ENCODE measurements at regions not wholly inside any gene's neighbourhood (a gene's known extent, or its start where the extent isn't known, plus 50 kb on each side); places are given as distances from the start of the nearest gene placed in this dataset.

GRCh38 chr17:49910094-49910857 lies 58.7 kb upstream of the DLX4 start:
- 3% methylated on average over 40 to 68 of the region's 69 CpGs for WGBS, 2 experiments (ENCODE audit: insufficient coverage in 2 of 2)
- peak overlapping the region; percentile 30 for H3K4me3 ChIP-seq (ENCODE audit: extremely low read depth, insufficient read depth, low read length, poor library complexity, severe bottlenecking)

GRCh38 chr17:49910858-49911204 lies 58.2 kb upstream of the DLX4 start:
- no peak overlapping the region for H3K27ac ChIP-seq (ENCODE audit: low read depth, low read length, severe bottlenecking)
- H3K9me3 ChIP-seq (ENCODE audit: control insufficient read depth, low read length) = no peaks in the 10 kb centered on the region
- no peaks in the 10 kb centered on the region for H3K36me3 ChIP-seq (ENCODE audit: control insufficient read depth, insufficient read depth, low read length)
- WGBS, 2 experiments (ENCODE audit: insufficient coverage in 2 of 2) = 75 to 76% methylated on average over 4 to 5 of the region's 7 CpGs
- peaks cover 5% of the 10 kb centered on the region for H3K4me1 ChIP-seq (ENCODE audit: control insufficient read depth, insufficient read depth, low read length, poor library complexity, severe bottlenecking)
- peak overlapping the region; percentile 30 for H3K4me3 ChIP-seq (ENCODE audit: extremely low read depth, insufficient read depth, low read length, poor library complexity, severe bottlenecking)

More at GRCh38 chr17:49910094-49910857, 58.7 kb upstream of the DLX4 start:
- H3K9me3 ChIP-seq (ENCODE audit: control insufficient read depth, low read length) = no peaks in the 10 kb centered on the region
- peaks cover 5% of the 10 kb centered on the region for H3K4me1 ChIP-seq (ENCODE audit: control insufficient read depth, insufficient read depth, low read length, poor library complexity, severe bottlenecking)
- no peaks in the 10 kb centered on the region for H3K36me3 ChIP-seq (ENCODE audit: control insufficient read depth, insufficient read depth, low read length)
- H3K27ac ChIP-seq (ENCODE audit: low read depth, low read length, severe bottlenecking) = no peak overlapping the region

- no peak overlapping the region for H3K4me3 ChIP-seq (ENCODE audit: extremely low read depth, insufficient read depth, low read length, poor library complexity, severe bottlenecking)
Observed at GRCh38 chr17:49911719-49912118, 57.3 kb upstream of the DLX4 start.

GRCh38 chr17:49913226-49914095 lies 55.5 kb upstream of the DLX4 start:
- H3K4me3 ChIP-seq (ENCODE audit: extremely low read depth, insufficient read depth, low read length, poor library complexity, severe bottlenecking) = no peak overlapping the region

More at GRCh38 chr17:49911719-49912118, 57.3 kb upstream of the DLX4 start:
- no peaks in the 10 kb centered on the region for H3K9me3 ChIP-seq (ENCODE audit: control insufficient read depth, low read length)
- H3K36me3 ChIP-seq (ENCODE audit: control insufficient read depth, insufficient read depth, low read length) = no peaks in the 10 kb centered on the region
- peaks cover 5% of the 10 kb centered on the region for H3K4me1 ChIP-seq (ENCODE audit: control insufficient read depth, insufficient read depth, low read length, poor library complexity, severe bottlenecking)
- WGBS, 2 experiments (ENCODE audit: insufficient coverage in 2 of 2) = no CpG with 5 or more reads among the region's 3 CpGs
- no peak overlapping the region for H3K27ac ChIP-seq (ENCODE audit: low read depth, low read length, severe bottlenecking)

GRCh38 chr17:49914096-49914490 lies 54.9 kb upstream of the DLX4 start:
- Histone ChIP-seq H3K4me1 (ENCODE audit: control insufficient read depth, insufficient read depth, low read length, poor library complexity, severe bottlenecking) (peaks cover 5% of the 10 kb centered on the region), H3K27ac (ENCODE audit: low read depth, low read length, severe bottlenecking) (no peak overlapping the region)
- WGBS, 2 experiments (ENCODE audit: insufficient coverage in 2 of 2) = 80 to 90% methylated on average over 1 to 2 of the region's 4 CpGs

More at GRCh38 chr17:49913226-49914095, 55.5 kb upstream of the DLX4 start:
- Histone ChIP-seq H3K27ac (ENCODE audit: low read depth, low read length, severe bottlenecking) (no peak overlapping the region), H3K4me1 (ENCODE audit: control insufficient read depth, insufficient read depth, low read length, poor library complexity, severe bottlenecking) (peaks cover 5% of the 10 kb centered on the region), H3K9me3 (ENCODE audit: control insufficient read depth, low read length) (no peaks in the 10 kb centered on the region), H3K36me3 (ENCODE audit: control insufficient read depth, insufficient read depth, low read length) (no peaks in the 10 kb centered on the region)
- 92 to 94% methylated on average over 9 to 10 of the region's 11 CpGs for WGBS, 2 experiments (ENCODE audit: insufficient coverage in 2 of 2)

GRCh38 chr17:49914664-49915063 lies 54.3 kb upstream of the DLX4 start:
- no peaks in the 10 kb centered on the region for H3K36me3 ChIP-seq (ENCODE audit: control insufficient read depth, insufficient read depth, low read length)
- WGBS, 2 experiments (ENCODE audit: insufficient coverage in 2 of 2) = 88 to 98% methylated on average over 3 to 4 of the region's 4 CpGs
- H3K4me3 ChIP-seq (ENCODE audit: extremely low read depth, insufficient read depth, low read length, poor library complexity, severe bottlenecking) = no peak overlapping the region
- H3K27ac ChIP-seq (ENCODE audit: low read depth, low read length, severe bottlenecking) = no peak overlapping the region
- peaks cover 5% of the 10 kb centered on the region for H3K4me1 ChIP-seq (ENCODE audit: control insufficient read depth, insufficient read depth, low read length, poor library complexity, severe bottlenecking)
- no peaks in the 10 kb centered on the region for H3K9me3 ChIP-seq (ENCODE audit: control insufficient read depth, low read length)

More at GRCh38 chr17:49914096-49914490, 54.9 kb upstream of the DLX4 start:
- no peaks in the 10 kb centered on the region for H3K9me3 ChIP-seq (ENCODE audit: control insufficient read depth, low read length)
- no peaks in the 10 kb centered on the region for H3K36me3 ChIP-seq (ENCODE audit: control insufficient read depth, insufficient read depth, low read length)
- H3K4me3 ChIP-seq (ENCODE audit: extremely low read depth, insufficient read depth, low read length, poor library complexity, severe bottlenecking) = no peak overlapping the region

- no peak overlapping the region for H3K4me3 ChIP-seq (ENCODE audit: extremely low read depth, insufficient read depth, low read length, poor library complexity, severe bottlenecking)
- H3K27ac ChIP-seq (ENCODE audit: low read depth, low read length, severe bottlenecking) = no peak overlapping the region
- WGBS, 2 experiments (ENCODE audit: insufficient coverage in 2 of 2) = 54 to 70% methylated on average over 3 of the region's 3 CpGs
- peaks cover 5% of the 10 kb centered on the region for H3K4me1 ChIP-seq (ENCODE audit: control insufficient read depth, insufficient read depth, low read length, poor library complexity, severe bottlenecking)
- no peaks in the 10 kb centered on the region for H3K9me3 ChIP-seq (ENCODE audit: control insufficient read depth, low read length)
- no peaks in the 10 kb centered on the region for H3K36me3 ChIP-seq (ENCODE audit: control insufficient read depth, insufficient read depth, low read length)
Observed at GRCh38 chr17:49915260-49915659, 53.7 kb upstream of the DLX4 start.

GRCh38 chr17:49915670-49916069 lies 53.3 kb upstream of the DLX4 start:
- no peak overlapping the region for H3K27ac ChIP-seq (ENCODE audit: low read depth, low read length, severe bottlenecking)
- H3K4me3 ChIP-seq (ENCODE audit: extremely low read depth, insufficient read depth, low read length, poor library complexity, severe bottlenecking) = no peak overlapping the region
- H3K36me3 ChIP-seq (ENCODE audit: control insufficient read depth, insufficient read depth, low read length) = no peaks in the 10 kb centered on the region
- WGBS, 2 experiments (ENCODE audit: insufficient coverage in 2 of 2) = 22 to 33% methylated on average over 8 of the region's 10 CpGs
- no peaks in the 10 kb centered on the region for H3K9me3 ChIP-seq (ENCODE audit: control insufficient read depth, low read length)
- peaks cover 5% of the 10 kb centered on the region for H3K4me1 ChIP-seq (ENCODE audit: control insufficient read depth, insufficient read depth, low read length, poor library complexity, severe bottlenecking)

- Histone ChIP-seq H3K27ac (ENCODE audit: low read depth, low read length, severe bottlenecking) (no peak overlapping the region), H3K36me3 (ENCODE audit: control insufficient read depth, insufficient read depth, low read length) (no peaks in the 10 kb centered on the region), H3K9me3 (ENCODE audit: control insufficient read depth, low read length) (no peaks in the 10 kb centered on the region), H3K4me3 (ENCODE audit: extremely low read depth, insufficient read depth, low read length, poor library complexity, severe bottlenecking) (no peak overlapping the region), H3K4me1 (ENCODE audit: control insufficient read depth, insufficient read depth, low read length, poor library complexity, severe bottlenecking) (peaks cover 5% of the 10 kb centered on the region)
- 84 to 91% methylated on average over 12 of the region's 13 CpGs for WGBS, 2 experiments (ENCODE audit: insufficient coverage in 2 of 2)
Observed at GRCh38 chr17:49916854-49917515, 52.0 kb upstream of the DLX4 start.

- H3K4me1 ChIP-seq (ENCODE audit: control insufficient read depth, insufficient read depth, low read length, poor library complexity, severe bottlenecking) = no peaks in the 10 kb centered on the region
- H3K27ac ChIP-seq (ENCODE audit: low read depth, low read length, severe bottlenecking) = no peak overlapping the region
- no peaks in the 10 kb centered on the region for H3K36me3 ChIP-seq (ENCODE audit: control insufficient read depth, insufficient read depth, low read length)
- WGBS, 2 experiments (ENCODE audit: insufficient coverage in 2 of 2) = 71 to 100% methylated on average over 1 of the region's 1 CpG
- no peaks in the 10 kb centered on the region for H3K9me3 ChIP-seq (ENCODE audit: control insufficient read depth, low read length)
- H3K4me3 ChIP-seq (ENCODE audit: extremely low read depth, insufficient read depth, low read length, poor library complexity, severe bottlenecking) = no peak overlapping the region
Observed at GRCh38 chr17:49918591-49918990, 50.4 kb upstream of the DLX4 start.

Measured in mesodermal cell (in vitro differentiated cells).